Heart right ventricle (tissue), 16 donors: ENCODE measurements at regions not wholly inside any gene's neighbourhood (a gene's known extent, or its start where the extent isn't known, plus 50 kb on each side); places are given as distances from the start of the nearest gene placed in this dataset.

Source experiments
- ATAC-seq, 8 donors: fragments of 200-7000 bp; cut with Tn5 transposase; one replicate each; pipeline ENCODE4 v1.9.1; 2020; ENCODE audit warnings: mild to moderate bottlenecking in 8 of 8, moderate library complexity in 8 of 8, moderate number of reproducible peaks in 1 of 8
- DNase-seq, 2 donors: peaks; one replicate each; pipeline ENCODE4 v3.0.0-alpha.2; 2020
- H3K27ac ChIP-seq, 10 donors: fragments of 200-600 bp; sonication (generic) in 2 of 10; one replicate each; pipeline versions ENCODE4 v1.5.0 to v1.8.0; 2020 to 2022; ENCODE audit warnings: mild to moderate bottlenecking in 3 of 10
- H3K27me3 ChIP-seq, 7 donors: fragments of 200-600 bp; one replicate each; pipeline ENCODE4 v1.8.0; 2021 to 2022; ENCODE audit warnings: mild to moderate bottlenecking in 2 of 7
- H3K36me3 ChIP-seq, 9 donors: fragments of 200-600 bp; sonication (generic) in 1 of 9; one replicate each; pipeline versions ENCODE4 v1.5.0 to v1.8.0; 2020 to 2022; ENCODE audit warnings: mild to moderate bottlenecking in 2 of 9
- H3K4me1 ChIP-seq, 9 donors: fragments of 200-600 bp; sonication (generic) in 1 of 9; one replicate each; pipeline versions ENCODE4 v1.5.0 to v1.8.0; 2020 to 2022; ENCODE audit warnings: mild to moderate bottlenecking in 4 of 9
- H3K4me3 ChIP-seq, 10 donors: fragments of 200-600 bp; sonication (generic) in 2 of 10; one replicate each; pipeline versions ENCODE4 v1.5.0 to v1.8.0; 2020 to 2022; ENCODE audit warnings: mild to moderate bottlenecking in 7 of 10, moderate library complexity in 2 of 10
- H3K9me3 ChIP-seq, 11 donors: fragments of 200-600 bp in 10 of 11; sonication (generic) in 2 of 11; one replicate each; pipeline versions ENCODE4 v1.5.0 to v1.8.0; 2013 to 2022; ENCODE audit warnings: mild to moderate bottlenecking in 2 of 11, control low read depth in 1 of 11, moderate library complexity in 1 of 11
- CTCF ChIP-seq, 9 donors: fragments of 200-600 bp; sonication (generic) in 2 of 9; IDR thresholded peaks; one replicate each; pipeline versions ENCODE4 v1.5.0 to v1.8.0; 2021 to 2022; ENCODE audit warnings: antibody characterized with exemption in 9 of 9, mild to moderate bottlenecking in 5 of 9, moderate library complexity in 1 of 9
- WGBS, 2 donors: extraction: QIAGEN DNeasy Blood & Tissue Kit; methylation state at CpG; one replicate each; pipeline ENCODE4 v1.1.7; 2013; ENCODE audit warnings: inconsistent platforms in 1 of 2; 5-methylcytosine and 5-hydroxymethylcytosine counted together
- intact Hi-C, 10 donors: fragments of 100-400 bp; cut with DNase I; formaldehyde crosslinking; loops; one replicate each; pipeline versions ENCODE4 v1.11.1 to v1.14.2; 2022
- donor health status: Arrhythmogenic right ventricular cardiomyopathy.
- donor health status: ischemic (EF 13 %, LVEDD 7.1; RV severe dilation, severe dysfunction).
- donor health status: healthy with polysubstance abuse.
- donor health status: DM: no; HTN: yes; CAD: no.
- donor health status: DM: no; HTN: no; CAD: no.
- donor health status: ischemic (EF 25% LVEDD 6.9; RV normal size, moderate dysfunction).
- donor health status: ischemic (EF 25% LVEDD 5.7; RV mildly dilated, moderate dysfunction).
- donor health status: healthy.
- donor health status: DM: yes; HTN: yes; CAD: no.
- donor health status: Ischemic cardiomyopathy.
- donor health status: ischemic (EF 35%, LVEDD 5.7; RV mildly dilated, moderate dysfunction).
- donor health status: nonischemic (EF 11% LVEDD 7.7; RV severe dilation, severe dysfunction).
- donor health status: DM: yes; HTN: yes; CAD: no.
- donor health status: PGD.
- donor health status: ischemic (EF 29% LVEDD 5.4; RV normal size, mild dysfunction).
- donor health status: nonischemic (EF 23%, LVEDD 6.1; RV moderate dilation, normal function).

DNA sequence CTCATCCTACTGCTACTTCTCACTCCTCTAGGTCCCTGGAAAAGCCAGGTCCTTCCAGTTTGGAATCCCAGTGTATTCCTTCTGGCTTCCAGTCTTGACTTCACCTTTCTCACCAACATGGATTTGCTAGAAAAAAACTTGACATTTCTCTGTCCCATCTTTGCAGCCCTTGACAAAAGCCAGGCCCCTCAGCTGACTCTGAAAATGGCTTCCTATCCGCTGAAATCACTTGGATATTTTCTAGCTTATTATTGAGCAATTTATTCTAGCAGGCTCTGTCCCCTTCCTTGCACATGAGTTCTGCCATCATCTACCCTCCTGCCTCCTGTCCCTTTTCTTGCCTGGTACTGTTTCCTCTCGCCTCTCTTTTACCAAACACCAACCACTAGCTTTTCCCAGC, 427.2 kb downstream of the BUD13 start:
- peaks cover 0 to 18% (median 0%) of the 10 kb centered on the region in 7 donors for H3K27me3 ChIP-seq
- no peak for DNase-seq
- H3K27ac ChIP-seq, result no peak overlapping the region
- intact Hi-C loops, result no loop called here
- no peak for ATAC-seq
- WGBS, 2 donors, result 63 to 81% methylated on average over 2 of the region's 2 CpGs
- TF ChIP-seq CTCF (IDR thresholded peaks at IDR 0.05), result no peak
- H3K36me3 ChIP-seq, result no peaks in the 10 kb centered on the region
- H3K4me1 ChIP-seq, result peaks cover 0 to 6% (median 0%) of the 10 kb centered on the region in 9 donors
- H3K9me3 ChIP-seq, result no peaks in the 10 kb centered on the region
- no peak overlapping the region for H3K4me3 ChIP-seq

DNA sequence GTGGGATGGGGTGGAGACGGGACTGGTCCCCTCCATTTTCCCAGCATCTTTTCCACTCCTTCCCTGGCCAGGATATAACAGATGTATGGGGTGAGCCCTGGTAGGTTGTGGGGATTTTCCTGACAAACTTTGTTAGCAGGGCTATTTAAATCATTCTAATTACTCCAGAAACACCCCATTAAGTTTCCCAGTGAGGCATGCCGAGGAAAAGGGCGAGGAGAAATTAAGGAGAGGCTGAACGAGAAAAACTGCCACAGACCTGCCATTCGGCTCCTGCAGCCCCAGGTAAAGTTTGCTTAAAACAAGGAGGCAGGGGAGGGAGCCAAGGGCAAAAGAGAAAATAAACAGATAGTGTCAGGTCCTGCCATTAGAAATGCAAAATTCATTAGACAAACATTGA, 428.2 kb downstream of the BUD13 start:
- intact Hi-C loops, result no loop called here
- peaks cover 0 to 6% (median 0%) of the 10 kb centered on the region in 9 donors for H3K4me1 ChIP-seq
- peaks cover 0 to 18% (median 0%) of the 10 kb centered on the region in 7 donors for H3K27me3 ChIP-seq
- no peaks in the 10 kb centered on the region for H3K9me3 ChIP-seq
- DNase-seq (no peak), ATAC-seq (no peak)
- no peak overlapping the region for H3K4me3 ChIP-seq
- WGBS, 2 donors, result 72 to 79% methylated on average over 5 of the region's 5 CpGs
- TF ChIP-seq CTCF (IDR thresholded peaks at IDR 0.05), result no peak
- H3K27ac ChIP-seq, result no peak overlapping the region
- H3K36me3 ChIP-seq, result no peaks in the 10 kb centered on the region

DNA sequence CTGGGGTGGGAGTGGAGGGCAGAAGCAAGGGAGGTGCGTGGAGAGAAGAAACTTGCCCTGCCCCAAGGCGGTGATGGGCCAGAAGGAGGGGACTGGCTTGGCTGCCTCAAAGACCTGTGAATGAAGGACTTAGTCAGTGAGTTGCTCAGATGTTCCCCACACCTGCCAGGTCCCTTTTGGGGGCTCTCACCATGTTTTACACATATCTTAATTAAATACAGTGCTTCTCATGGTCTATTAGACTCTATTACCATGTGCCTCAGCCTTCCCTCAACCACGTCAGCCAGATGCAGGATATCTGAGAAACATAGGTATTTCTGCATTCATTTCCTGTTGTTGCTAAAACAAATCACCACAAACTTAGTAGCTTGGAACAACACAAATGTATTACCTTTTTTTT, 429.5 kb downstream of the BUD13 start:
- peaks cover 0 to 3% (median 0%) of the 10 kb centered on the region in 9 donors for H3K4me1 ChIP-seq
- H3K36me3 ChIP-seq, result no peaks in the 10 kb centered on the region
- peaks cover 0 to 18% (median 0%) of the 10 kb centered on the region in 7 donors for H3K27me3 ChIP-seq
- DNase-seq (no peak), ATAC-seq (no peak)
- 54 to 55% methylated on average over 3 of the region's 3 CpGs for WGBS, 2 donors
- intact Hi-C loops, result no loop called here
- no peak for TF ChIP-seq CTCF (IDR thresholded peaks at IDR 0.05)
- no peak overlapping the region for H3K27ac ChIP-seq
- H3K9me3 ChIP-seq, result peaks cover 0 to 3% (median 0%) of the 10 kb centered on the region in 11 donors
- H3K4me3 ChIP-seq, result no peak overlapping the region

DNA sequence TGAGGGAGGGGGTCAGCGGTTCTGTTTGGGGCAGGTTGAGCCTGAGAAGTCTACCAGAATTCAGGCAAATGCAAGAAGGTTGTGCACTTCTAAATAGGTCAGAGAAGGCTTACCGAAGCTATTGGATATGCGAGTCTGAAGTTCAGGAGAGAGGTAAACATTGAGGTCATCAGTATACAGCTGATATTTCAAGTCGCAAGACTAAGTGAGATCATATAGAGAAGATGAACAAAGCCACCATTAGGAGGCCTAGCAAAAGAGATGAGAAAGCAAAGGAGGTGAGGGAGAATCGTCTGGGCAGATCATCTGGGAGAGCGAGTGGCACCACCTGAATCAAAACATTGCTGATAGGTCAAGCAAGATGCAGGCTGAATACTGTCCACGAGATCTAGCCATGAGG, 430.6 kb downstream of the BUD13 start:
- 87 to 90% methylated on average over 7 of the region's 7 CpGs for WGBS, 2 donors
- ATAC-seq (no peak), DNase-seq (no peak)
- TF ChIP-seq CTCF (IDR thresholded peaks at IDR 0.05), result no peak
- intact Hi-C loops, result no loop called here
- Histone ChIP-seq H3K4me1 (no peaks in the 10 kb centered on the region), H3K9me3 (peaks cover 0 to 12% (median 0%) of the 10 kb centered on the region in 11 donors), H3K27me3 (peaks cover 0 to 18% (median 6%) of the 10 kb centered on the region in 7 donors), H3K27ac (no peak overlapping the region), H3K36me3 (no peaks in the 10 kb centered on the region), H3K4me3 (no peak overlapping the region)
